Mucosa of stomach (tissue), 1 donor: ENCODE measurements at regions not wholly inside any gene's neighbourhood (a gene's known extent, or its start where the extent isn't known, plus 50 kb on each side); places are given as distances from the start of the nearest gene placed in this dataset.

Experiments
- H3K27me3 ChIP-seq: one replicate; pipeline ENCODE4 v1.7.0; 2013; ENCODE audit warnings: mild to moderate bottlenecking, low read length; ENCODE audit not compliant: control insufficient read depth, insufficient read depth
- H3K36me3 ChIP-seq: one replicate; pipeline ENCODE4 v1.7.0; 2013; ENCODE audit warnings: low read length; ENCODE audit not compliant: control insufficient read depth, insufficient read depth
- H3K4me1 ChIP-seq: one replicate; pipeline ENCODE4 v1.7.0; 2013; ENCODE audit warnings: mild to moderate bottlenecking, low read length; ENCODE audit not compliant: control insufficient read depth, insufficient read depth
- H3K4me3 ChIP-seq: one replicate; pipeline ENCODE4 v1.7.0; 2013; ENCODE audit warnings: low read length
- H3K9ac ChIP-seq: one replicate; pipeline ENCODE4 v1.7.0; 2013; ENCODE audit warnings: mild to moderate bottlenecking, low read length, moderate library complexity
- H3K9me3 ChIP-seq: one replicate; pipeline ENCODE4 v1.7.0; 2013; ENCODE audit warnings: mild to moderate bottlenecking, low read length, moderate library complexity; ENCODE audit not compliant: control insufficient read depth
- donor health status: Pancreatic carcinoma.

- no peak overlapping the region for H3K4me3 ChIP-seq
- no peaks in the 10 kb centered on the region for H3K9me3 ChIP-seq
- H3K36me3 ChIP-seq: no peaks in the 10 kb centered on the region
- H3K9ac ChIP-seq: no peak overlapping the region
- no peaks in the 10 kb centered on the region for H3K27me3 ChIP-seq
- H3K4me1 ChIP-seq: no peaks in the 10 kb centered on the region
Observed at GRCh38 chr6:21676769-21677168, 83.2 kb downstream of the SOX4 start.

- H3K27me3 ChIP-seq: no peaks in the 10 kb centered on the region
- H3K4me3 ChIP-seq: no peak overlapping the region
- no peaks in the 10 kb centered on the region for H3K9me3 ChIP-seq
- H3K9ac ChIP-seq: no peak overlapping the region
- no peaks in the 10 kb centered on the region for H3K36me3 ChIP-seq
- H3K4me1 ChIP-seq: no peaks in the 10 kb centered on the region
Observed at GRCh38 chr6:21678990-21679389, 85.4 kb downstream of the SOX4 start.

- no peaks in the 10 kb centered on the region for H3K4me1 ChIP-seq
- H3K27me3 ChIP-seq: no peaks in the 10 kb centered on the region
- H3K4me3 ChIP-seq: no peak overlapping the region
- H3K9ac ChIP-seq: no peak overlapping the region
- H3K9me3 ChIP-seq: no peaks in the 10 kb centered on the region
- no peaks in the 10 kb centered on the region for H3K36me3 ChIP-seq
Observed at GRCh38 chr6:21679761-21680265, 86.3 kb downstream of the SOX4 start.

GRCh38 chr6:21680611-21681010 lies 87.1 kb downstream of the SOX4 start:
- H3K4me3 ChIP-seq: no peak overlapping the region
- H3K4me1 ChIP-seq: no peaks in the 10 kb centered on the region
- no peaks in the 10 kb centered on the region for H3K27me3 ChIP-seq
- no peaks in the 10 kb centered on the region for H3K36me3 ChIP-seq
- H3K9ac ChIP-seq: no peak overlapping the region
- H3K9me3 ChIP-seq: no peaks in the 10 kb centered on the region

- no peak overlapping the region for H3K9ac ChIP-seq
- H3K36me3 ChIP-seq: no peaks in the 10 kb centered on the region
Observed at GRCh38 chr6:21690489-21690888, 96.9 kb downstream of the SOX4 start.

GRCh38 chr6:21691685-21692346 lies 98.3 kb downstream of the SOX4 start:
- no peaks in the 10 kb centered on the region for H3K36me3 ChIP-seq
- no peaks in the 10 kb centered on the region for H3K9me3 ChIP-seq
- H3K4me1 ChIP-seq: no peaks in the 10 kb centered on the region
- no peaks in the 10 kb centered on the region for H3K27me3 ChIP-seq
- no peak overlapping the region for H3K4me3 ChIP-seq
- H3K9ac ChIP-seq: no peak overlapping the region

More at GRCh38 chr6:21690489-21690888, 96.9 kb downstream of the SOX4 start:
- Histone ChIP-seq H3K9me3 (no peaks in the 10 kb centered on the region), H3K4me3 (no peak overlapping the region), H3K4me1 (no peaks in the 10 kb centered on the region), H3K27me3 (no peaks in the 10 kb centered on the region)

GRCh38 chr6:21692721-21693120 lies 99.2 kb downstream of the SOX4 start:
- no peak overlapping the region for H3K9ac ChIP-seq
- H3K4me1 ChIP-seq: no peaks in the 10 kb centered on the region
- no peak overlapping the region for H3K4me3 ChIP-seq
- no peaks in the 10 kb centered on the region for H3K36me3 ChIP-seq
- no peaks in the 10 kb centered on the region for H3K9me3 ChIP-seq
- H3K27me3 ChIP-seq: no peaks in the 10 kb centered on the region

GRCh38 chr6:21694168-21694567 lies 100.6 kb downstream of the SOX4 start:
- Histone ChIP-seq H3K9ac (no peak overlapping the region), H3K27me3 (no peaks in the 10 kb centered on the region), H3K36me3 (no peaks in the 10 kb centered on the region), H3K9me3 (no peaks in the 10 kb centered on the region), H3K4me3 (no peak overlapping the region), H3K4me1 (no peaks in the 10 kb centered on the region)

- Histone ChIP-seq H3K4me1 (no peaks in the 10 kb centered on the region), H3K9me3 (no peaks in the 10 kb centered on the region), H3K4me3 (no peak overlapping the region), H3K9ac (no peak overlapping the region), H3K27me3 (no peaks in the 10 kb centered on the region), H3K36me3 (no peaks in the 10 kb centered on the region)
Observed at GRCh38 chr6:21707524-21708319, 114.2 kb downstream of the SOX4 start.

- Histone ChIP-seq H3K36me3 (no peaks in the 10 kb centered on the region), H3K9me3 (no peaks in the 10 kb centered on the region), H3K4me3 (no peak overlapping the region), H3K9ac (no peak overlapping the region), H3K27me3 (no peaks in the 10 kb centered on the region), H3K4me1 (no peaks in the 10 kb centered on the region)
Observed at GRCh38 chr6:21708320-21708580, 114.7 kb downstream of the SOX4 start.

- Histone ChIP-seq H3K4me3 (no peak overlapping the region), H3K27me3 (no peaks in the 10 kb centered on the region), H3K4me1 (no peaks in the 10 kb centered on the region), H3K36me3 (no peaks in the 10 kb centered on the region), H3K9me3 (no peaks in the 10 kb centered on the region), H3K9ac (no peak overlapping the region)
Observed at GRCh38 chr6:21710216-21710615, 116.7 kb downstream of the SOX4 start.

- Histone ChIP-seq H3K4me3 (no peak overlapping the region), H3K36me3 (no peaks in the 10 kb centered on the region), H3K9me3 (no peaks in the 10 kb centered on the region), H3K4me1 (no peaks in the 10 kb centered on the region), H3K27me3 (no peaks in the 10 kb centered on the region), H3K9ac (no peak overlapping the region)
Observed at GRCh38 chr6:21710908-21711627, 117.5 kb downstream of the SOX4 start.
